ENCODE measurements at regions not wholly inside any gene's neighbourhood (a gene's known extent, or its start where the extent isn't known, plus 50 kb on each side); places are given as distances from the start of the nearest gene placed in this dataset.

GRCh38 chr6:145442110-145442509 lies 293.2 kb downstream of the EPM2A start:
- no peaks in the 10 kb centered on the region; the same call in 1 of the 2 replicates for H3K9me3 ChIP-seq (ENCODE audit: control insufficient read depth, insufficient read depth, low read length)
- H3K4me1 ChIP-seq (ENCODE audit: control insufficient read depth, low read length) = no peaks in the 10 kb centered on the region
- H3K27ac ChIP-seq (ENCODE audit: low read depth, low read length) = no peak overlapping the region
- H3K79me2 ChIP-seq (ENCODE audit: control insufficient read depth, low read length) = no peaks in the 10 kb centered on the region
- no peaks in the 10 kb centered on the region for H3K27me3 ChIP-seq (ENCODE audit: control insufficient read depth, low read length)
- TF ChIP-seq, protein P1, sequence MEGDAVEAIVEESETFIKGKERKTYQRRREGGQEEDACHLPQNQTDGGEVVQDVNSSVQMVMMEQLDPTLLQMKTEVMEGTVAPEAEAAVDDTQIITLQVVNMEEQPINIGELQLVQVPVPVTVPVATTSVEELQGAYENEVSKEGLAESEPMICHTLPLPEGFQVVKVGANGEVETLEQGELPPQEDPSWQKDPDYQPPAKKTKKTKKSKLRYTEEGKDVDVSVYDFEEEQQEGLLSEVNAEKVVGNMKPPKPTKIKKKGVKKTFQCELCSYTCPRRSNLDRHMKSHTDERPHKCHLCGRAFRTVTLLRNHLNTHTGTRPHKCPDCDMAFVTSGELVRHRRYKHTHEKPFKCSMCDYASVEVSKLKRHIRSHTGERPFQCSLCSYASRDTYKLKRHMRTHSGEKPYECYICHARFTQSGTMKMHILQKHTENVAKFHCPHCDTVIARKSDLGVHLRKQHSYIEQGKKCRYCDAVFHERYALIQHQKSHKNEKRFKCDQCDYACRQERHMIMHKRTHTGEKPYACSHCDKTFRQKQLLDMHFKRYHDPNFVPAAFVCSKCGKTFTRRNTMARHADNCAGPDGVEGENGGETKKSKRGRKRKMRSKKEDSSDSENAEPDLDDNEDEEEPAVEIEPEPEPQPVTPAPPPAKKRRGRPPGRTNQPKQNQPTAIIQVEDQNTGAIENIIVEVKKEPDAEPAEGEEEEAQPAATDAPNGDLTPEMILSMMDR (IDR thresholded peaks at IDR 0.05; ENCODE audit: low read depth, low read length, poor library complexity, severe bottlenecking) = no peak
- no peak overlapping the region for H3K4me3 ChIP-seq (ENCODE audit: low read length)
- H3F3A ChIP-seq (ENCODE audit: control insufficient read depth, insufficient read depth) = no peaks in the 10 kb centered on the region
- no peak overlapping the region for H3K4me2 ChIP-seq (ENCODE audit: low read length)
- H3K9me2 ChIP-seq (replicated peaks; ENCODE audit: control insufficient read depth, low read length) = no peaks in the 10 kb centered on the region
- H4K20me1 ChIP-seq (ENCODE audit: control insufficient read depth, insufficient read depth, low read depth, low read length) = no peaks in the 10 kb centered on the region
- H3K36me3 ChIP-seq (ENCODE audit: control insufficient read depth, low read length) = no peaks in the 10 kb centered on the region

DNA sequence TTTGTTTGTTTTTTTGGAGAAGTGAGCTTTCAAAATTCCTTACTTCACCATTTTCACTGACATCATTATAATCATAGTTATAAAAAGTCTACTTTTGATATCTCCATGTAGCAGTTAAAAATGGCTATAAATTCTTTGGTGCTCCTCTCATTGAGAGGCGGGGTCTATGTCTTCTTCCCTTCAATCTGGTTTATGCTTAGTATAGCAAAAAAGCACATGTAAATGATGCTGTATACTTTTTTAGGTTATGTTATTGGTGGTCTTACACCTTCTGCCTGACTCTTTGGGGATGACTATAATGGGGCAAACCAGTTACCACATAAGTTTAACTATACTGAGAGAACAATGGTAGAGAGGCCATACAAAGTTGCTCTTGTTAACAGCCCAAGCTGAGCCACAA lies 289.6 kb downstream of the EPM2A start:
- Histone ChIP-seq H3K79me2 (ENCODE audit: control insufficient read depth, low read length) (no peaks in the 10 kb centered on the region), H3K27ac (ENCODE audit: low read depth, low read length) (no peak overlapping the region), H3K4me1 (ENCODE audit: control insufficient read depth, low read length) (no peaks in the 10 kb centered on the region), H3K4me3 (ENCODE audit: low read length) (no peak overlapping the region), H3K36me3 (ENCODE audit: control insufficient read depth, low read length) (no peaks in the 10 kb centered on the region), H3K27me3 (ENCODE audit: control insufficient read depth, low read length) (no peaks in the 10 kb centered on the region), H3F3A (ENCODE audit: control insufficient read depth, insufficient read depth) (no peaks in the 10 kb centered on the region), H3K9me3 (ENCODE audit: control insufficient read depth, insufficient read depth, low read length) (no peaks in the 10 kb centered on the region; the same call in 1 of the 2 replicates), H3K9me2 (replicated peaks; ENCODE audit: control insufficient read depth, low read length) (no peaks in the 10 kb centered on the region), H3K4me2 (ENCODE audit: low read length) (no peak overlapping the region), H4K20me1 (ENCODE audit: control insufficient read depth, insufficient read depth, low read depth, low read length) (no peaks in the 10 kb centered on the region)
- TF ChIP-seq, protein P1 (IDR thresholded peaks at IDR 0.05; ENCODE audit: low read depth, low read length, poor library complexity, severe bottlenecking) = no peak
- TF ChIP-seq EZH2phosphoT487 (IDR thresholded peaks at IDR 0.05; ENCODE audit: borderline replicate concordance, low read length) = no peak

DNA sequence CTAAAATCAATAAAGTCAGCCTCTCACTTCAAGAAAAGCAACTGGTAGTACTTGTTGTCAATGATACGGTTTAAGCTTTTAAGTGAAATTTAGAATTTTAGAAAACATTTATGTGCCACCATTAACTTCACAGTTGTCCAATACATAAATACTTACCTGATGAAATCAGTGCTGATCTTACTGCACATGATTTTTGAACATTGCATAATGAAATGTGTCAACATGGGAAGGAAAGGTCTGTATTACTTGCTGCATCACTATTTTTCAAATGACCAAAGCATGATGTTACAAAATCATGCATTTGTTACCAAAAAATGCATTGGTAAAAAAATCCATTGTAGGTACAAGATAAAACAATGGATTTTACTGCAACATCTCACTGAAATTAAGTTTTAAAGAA lies 284.3 kb downstream of the EPM2A start:
- H3K79me2 ChIP-seq (ENCODE audit: control insufficient read depth, low read length) = no peaks in the 10 kb centered on the region
- H3K36me3 ChIP-seq (ENCODE audit: control insufficient read depth, low read length) = no peaks in the 10 kb centered on the region

More for the DNA sequence above, 284.3 kb downstream of the EPM2A start:
- Histone ChIP-seq H3K4me2 (ENCODE audit: low read length) (no peak overlapping the region), H4K20me1 (ENCODE audit: control insufficient read depth, insufficient read depth, low read depth, low read length) (no peaks in the 10 kb centered on the region), H3K27me3 (ENCODE audit: control insufficient read depth, low read length) (no peaks in the 10 kb centered on the region), H3K9me3 (ENCODE audit: control insufficient read depth, insufficient read depth, low read length) (no peaks in the 10 kb centered on the region), H3K4me3 (ENCODE audit: low read length) (no peak overlapping the region), H3K4me1 (ENCODE audit: control insufficient read depth, low read length) (no peaks in the 10 kb centered on the region), H3K9me2 (replicated peaks; ENCODE audit: control insufficient read depth, low read length) (no peaks in the 10 kb centered on the region), H3F3A (ENCODE audit: control insufficient read depth, insufficient read depth) (no peaks in the 10 kb centered on the region), H3K27ac (ENCODE audit: low read depth, low read length) (no peak overlapping the region)
- no peak for TF ChIP-seq EZH2phosphoT487 (IDR thresholded peaks at IDR 0.05; ENCODE audit: borderline replicate concordance, low read length)
- TF ChIP-seq, protein P1 (IDR thresholded peaks at IDR 0.05; ENCODE audit: low read depth, low read length, poor library complexity, severe bottlenecking) = no peak
